Renal cortical epithelial cell (primary cell): ENCODE measurements at regions not wholly inside any gene's neighbourhood (a gene's known extent, or its start where the extent isn't known, plus 50 kb on each side); places are given as distances from the start of the nearest gene placed in this dataset.

Experiments
- DNase-seq: peaks from one replicate; pipeline ENCODE4 v3.0.0-alpha.2; 2011; ENCODE audit warnings: low read depth

DNA sequence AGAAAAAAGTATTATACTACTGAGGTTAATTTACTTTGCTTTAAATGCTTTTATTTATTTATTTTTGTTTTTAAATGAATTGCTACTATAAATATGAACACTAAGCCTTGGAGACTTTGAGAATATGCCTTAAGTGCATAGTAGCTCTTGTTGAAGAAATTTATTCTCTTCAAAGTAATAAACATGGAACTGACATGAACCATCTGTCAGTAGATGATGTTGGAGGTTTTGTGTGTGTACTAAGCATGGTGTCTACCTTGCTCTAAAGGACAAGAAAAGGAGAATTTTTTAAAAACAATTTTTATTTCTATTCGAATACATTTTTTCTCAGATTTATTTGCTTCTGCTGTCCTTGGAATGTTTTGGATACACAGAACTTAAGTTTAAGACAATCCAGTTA is 81.1 kb upstream of the PDZRN3 start:
- DNase-seq, result no peak

DNA sequence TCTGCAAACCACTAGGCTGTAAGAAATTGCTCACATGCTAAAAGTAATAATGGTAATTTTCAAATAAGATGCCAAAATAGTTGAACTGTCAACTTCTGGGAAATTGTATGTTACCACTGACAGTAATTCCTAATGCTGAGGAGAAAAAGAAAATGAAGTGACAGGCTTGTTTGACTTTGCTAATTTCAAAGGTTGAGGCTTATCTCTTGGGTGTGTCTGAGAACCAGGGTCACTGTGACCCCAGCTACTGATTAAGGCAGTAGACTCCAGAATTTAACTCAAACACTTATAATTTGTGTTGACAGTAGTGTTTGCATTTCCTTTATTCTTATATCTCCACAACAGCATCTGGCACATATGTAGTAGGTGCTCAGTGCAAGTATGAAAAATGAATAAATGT is 74.6 kb upstream of the PDZRN3 start:
- no peak for DNase-seq

DNA sequence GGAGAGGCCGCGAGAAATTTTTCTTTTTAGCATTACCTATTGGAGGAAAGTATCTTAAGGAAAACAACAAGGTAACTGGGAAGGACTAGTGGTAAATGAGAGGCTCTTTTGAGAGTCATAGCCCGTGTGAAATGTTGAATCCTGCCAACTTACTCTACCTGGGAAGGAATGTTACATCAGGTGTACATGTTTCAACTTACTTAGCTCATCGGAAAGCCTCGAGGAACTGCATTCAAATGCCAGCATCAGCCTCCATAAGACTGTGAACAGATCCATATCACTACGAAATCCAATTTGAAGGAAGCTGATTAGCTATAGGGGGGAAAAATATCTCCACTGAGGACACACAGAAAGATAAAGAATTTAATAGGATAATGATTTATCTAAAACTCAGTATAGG is 72.3 kb upstream of the PDZRN3 start:
- DNase-seq, result no peak

DNA sequence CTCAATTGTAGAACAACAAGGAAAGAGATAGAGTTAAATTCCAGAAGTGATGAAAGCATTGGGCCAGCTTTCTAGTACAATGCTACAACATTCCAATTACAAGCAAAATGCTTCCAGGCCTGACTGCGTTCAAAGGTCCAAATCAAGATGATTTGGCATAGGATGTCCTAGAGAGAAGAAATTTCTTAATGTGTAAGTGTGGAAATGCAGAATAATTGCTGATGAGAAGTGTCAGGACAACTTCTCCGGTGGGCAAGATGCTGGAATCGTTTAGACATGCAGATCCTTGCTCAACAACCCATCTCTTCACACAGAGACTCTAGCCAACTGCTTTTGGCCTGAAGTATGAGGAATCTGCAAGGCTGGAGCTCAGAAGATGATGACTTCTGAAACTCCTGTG is 71.1 kb upstream of the PDZRN3 start:
- DNase-seq, result no peak

GRCh38 chr3:73694983-73695757 is 70.4 kb upstream of the PDZRN3 start:
- no peak for DNase-seq

DNA sequence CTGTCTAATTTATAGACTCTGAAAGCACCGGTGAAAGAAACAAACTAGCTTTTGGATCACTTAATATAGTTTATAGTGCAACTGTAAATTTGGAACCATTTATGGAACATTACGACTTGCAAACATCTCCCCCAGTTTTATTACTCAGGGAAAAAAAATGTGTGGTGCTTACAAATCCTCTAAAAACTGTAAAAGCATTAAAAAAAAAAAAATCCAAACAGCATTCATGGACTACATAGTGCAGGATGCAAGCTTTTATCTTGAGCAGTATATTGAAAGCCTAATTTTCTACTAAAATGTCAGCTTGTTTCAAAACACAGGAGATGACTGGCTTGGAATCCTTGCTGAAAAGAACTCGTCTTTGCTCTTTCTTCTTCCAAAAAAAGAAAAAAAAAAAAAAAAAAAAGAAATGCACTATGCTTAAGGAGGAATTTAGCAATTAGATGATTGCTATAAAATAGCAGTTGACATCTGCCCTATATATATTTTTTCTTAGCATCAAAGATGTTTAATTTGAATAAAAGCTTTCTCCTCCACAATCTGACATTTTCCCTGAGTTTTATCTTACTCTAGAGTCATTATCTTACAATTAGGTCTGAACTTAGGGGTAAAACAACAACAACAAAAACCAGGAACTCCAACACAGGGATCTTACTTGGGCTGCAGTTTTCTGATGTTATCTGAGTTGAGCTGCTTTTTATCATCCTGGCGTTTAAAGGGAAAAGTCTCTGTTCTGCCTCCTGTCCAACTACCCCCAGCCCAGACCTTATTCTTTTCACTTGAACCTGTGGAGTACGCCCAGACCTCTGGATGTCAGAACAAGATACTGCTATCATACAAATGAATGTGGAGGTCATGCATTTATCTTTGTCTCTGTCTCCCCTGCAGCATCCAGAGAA is 62.6 kb upstream of the PDZRN3 start:
- no peak for DNase-seq

DNA sequence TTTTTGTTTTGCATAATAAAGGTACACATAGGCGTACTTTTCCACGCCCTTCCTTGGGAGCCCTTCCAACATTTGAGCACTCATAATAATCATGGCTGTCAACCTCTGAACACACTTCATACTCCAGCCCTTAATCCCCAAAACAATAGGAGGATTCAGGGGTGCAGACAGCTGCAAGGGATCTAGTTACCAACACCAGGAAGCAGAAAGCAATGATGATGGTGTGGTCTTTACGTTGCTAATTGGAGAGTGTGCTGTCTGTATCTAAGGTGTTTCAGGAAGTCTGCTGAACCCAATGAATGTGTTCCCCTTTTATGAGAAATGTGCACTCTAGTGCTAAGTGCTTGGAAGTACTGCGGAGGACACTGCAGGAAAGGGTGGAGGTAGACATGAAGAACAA is 60.3 kb upstream of the PDZRN3 start:
- DNase-seq, result no peak

- no peak for DNase-seq
Measured at GRCh38 chr3:73683706-73684105, 59.0 kb upstream of the PDZRN3 start.

DNA sequence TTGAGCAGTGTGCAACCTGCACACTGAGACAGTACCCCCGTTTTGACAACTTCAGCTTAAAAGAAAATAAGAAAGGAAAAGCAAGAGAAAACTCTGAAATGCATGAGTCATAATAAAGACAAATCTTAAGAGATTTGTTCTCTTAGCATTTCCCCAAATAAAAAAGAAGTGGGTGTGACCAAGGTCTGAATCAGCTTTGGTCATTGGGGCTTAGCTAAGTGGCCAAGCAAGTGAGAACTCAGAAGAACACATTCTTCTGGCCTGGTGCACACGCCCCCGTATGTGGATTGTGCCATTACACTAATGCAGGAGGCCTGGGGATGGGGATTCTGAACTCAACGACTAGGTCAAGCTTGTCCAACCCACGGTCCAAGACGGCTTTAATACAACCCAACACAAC is 56.9 kb upstream of the PDZRN3 start:
- DNase-seq, result peak; percentile 25

DNA sequence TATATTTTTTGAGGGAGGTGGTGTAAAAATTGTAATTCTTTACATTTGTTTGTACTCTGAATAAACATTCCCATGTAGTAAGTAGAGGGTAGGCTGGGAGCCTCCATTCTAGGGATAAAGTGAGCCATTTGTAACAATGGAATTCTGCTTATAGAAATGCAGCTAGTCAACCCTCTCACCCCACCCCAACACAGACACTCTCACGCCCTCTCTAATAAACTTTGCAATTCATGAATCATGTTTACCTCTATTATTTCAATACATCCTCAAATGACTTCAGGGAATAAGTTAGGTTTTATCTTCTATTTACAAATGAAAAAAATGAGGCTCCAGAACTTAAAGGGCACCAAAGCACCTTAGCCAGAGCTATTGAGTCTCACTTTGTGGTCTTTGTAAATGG is 56.5 kb upstream of the PDZRN3 start:
- no peak for DNase-seq

DNA sequence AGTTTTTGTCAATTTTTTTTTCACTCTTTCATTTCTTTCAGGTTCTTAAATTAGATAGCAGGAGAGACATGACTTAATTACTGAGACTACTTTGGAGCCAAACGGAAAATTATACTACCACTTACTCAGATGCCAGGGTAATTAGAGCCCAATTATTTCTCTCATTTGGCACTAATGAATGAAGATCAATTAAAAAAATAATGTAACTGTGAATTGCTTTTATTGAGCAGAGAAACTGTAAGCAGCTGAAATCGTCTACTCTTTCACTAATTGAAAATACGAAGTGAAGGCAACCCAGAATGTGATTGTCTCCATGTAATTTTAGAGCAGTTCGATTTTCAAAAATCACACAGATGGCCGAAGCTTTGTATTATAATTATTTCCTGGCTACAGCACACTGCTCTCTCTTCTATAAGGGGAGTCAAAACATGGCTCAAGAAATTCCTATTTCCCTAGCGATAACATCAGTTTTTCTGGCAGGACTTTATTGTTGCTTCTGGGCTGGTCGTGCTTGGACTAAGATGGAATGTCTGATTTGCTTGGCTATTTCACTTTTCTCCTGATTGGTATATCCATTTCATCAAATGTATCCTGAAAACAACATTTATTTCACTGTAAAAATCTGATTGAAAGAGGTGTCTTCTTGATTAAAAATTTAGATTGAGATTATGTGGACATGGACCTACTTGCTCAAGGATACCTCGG is 55.8 kb upstream of the PDZRN3 start:
- DNase-seq, result no peak

- DNase-seq, result no peak
Measured at GRCh38 chr3:73677336-73678024, 52.7 kb upstream of the PDZRN3 start.
